Endothelial cell of umbilical vein (primary cell): ENCODE measurements at regions not wholly inside any gene's neighbourhood (a gene's known extent, or its start where the extent isn't known, plus 50 kb on each side); places are given as distances from the start of the nearest gene placed in this dataset.

ENCODE experiments used
- BruUV-seq: library from RNA; stranded (reverse); fragments of 400-500 nt; replicated peaks from 2 replicates; lab custom pipeline; 2021; lab: Mats Ljungman, UMichigan
- CTCF ChIA-PET: fragments of 300-600, 350-600 bp; sonication (Branson Sonifier 250); formaldehyde crosslinking; loops from one replicate; lab custom pipeline; 2021; ENCODE audit warnings: antibody characterized with exemption, inconsistent platforms; lab: Charles Lee
- POLR2A ChIA-PET: fragments of 300-600, 350-600 bp; sonication (Branson Sonifier 250); formaldehyde crosslinking; loops from one replicate; lab custom pipeline; 2021; ENCODE audit warnings: antibody characterized with exemption, inconsistent platforms; lab: Charles Lee
- DNase-seq: peaks from one replicate; pipeline ENCODE4 v3.0.0-alpha.2; 2011; ENCODE audit warnings: low read depth, low spot score
- FAIRE-seq: peaks from 2 replicates; lab custom pipeline; 2011; peaks lifted over from hg19 to GRCh38; lab: Jason Lieb, UNC
- H2AFZ ChIP-seq: 2 replicates; pipeline ENCODE4 v1.6.0; 2012; ENCODE audit warnings: low read depth, low read length, control low read depth, inconsistent platforms
- H3K27ac ChIP-seq: 2 replicates; pipeline ENCODE4 v1.5.1; 2011; ENCODE audit warnings: low read depth, mild to moderate bottlenecking, control low read depth, low read length, moderate library complexity; ENCODE audit not compliant: insufficient read depth
- H3K27me3 ChIP-seq, 2 experiments: 2 replicates each; pipeline versions ENCODE4 v1.6.0 to v1.6.1; 2011; ENCODE audit warnings: low read length in 2 of 2, mixed read lengths in 1 of 2; ENCODE audit not compliant: control insufficient read depth in 2 of 2, insufficient read depth in 2 of 2
- H3K36me3 ChIP-seq, 2 experiments: 2 replicates in 1 of 2; 3 replicates in 1 of 2; pipeline ENCODE4 v1.5.1; 2011; ENCODE audit warnings: low read length in 2 of 2, mild to moderate bottlenecking in 1 of 2, moderate library complexity in 1 of 2; ENCODE audit not compliant: control insufficient read depth in 2 of 2, insufficient read depth in 2 of 2; ENCODE audit errors: extremely low read depth in 1 of 2
- H3K4me1 ChIP-seq: 3 replicates; pipeline ENCODE4 v1.5.1; 2011; ENCODE audit warnings: mild to moderate bottlenecking, low read length; ENCODE audit not compliant: control insufficient read depth, insufficient read depth; ENCODE audit errors: extremely low read depth
- H3K4me2 ChIP-seq: 2 replicates; pipeline ENCODE4 v1.6.1; 2011; ENCODE audit warnings: low read length, control low read depth, mixed read lengths; ENCODE audit not compliant: insufficient read depth
- H3K4me3 ChIP-seq, 3 experiments: fragments of 200-600 bp in 1 of 3; sonication (generic), shearing (Covaris generic) in 1 of 3; replicated peaks in 1 of 3; 2 replicates each; pipeline ENCODE4 v1.5.1; 2011 to 2016; ENCODE audit warnings: control low read depth in 3 of 3, low read length in 3 of 3, mild to moderate bottlenecking in 2 of 3, inconsistent platforms in 1 of 3, low read depth in 1 of 3, moderate library complexity in 1 of 3; ENCODE audit not compliant: insufficient read depth in 1 of 3
- H3K79me2 ChIP-seq: 2 replicates; pipeline ENCODE4 v1.6.0; 2012; ENCODE audit warnings: low read length, inconsistent platforms; ENCODE audit not compliant: control insufficient read depth, insufficient read depth
- H3K9ac ChIP-seq: replicated peaks from 2 replicates; pipeline ENCODE3; 2011; ENCODE audit warnings: low read length, control low read depth; ENCODE audit not compliant: insufficient read depth; ENCODE audit errors: extremely low read depth
- H3K9me1 ChIP-seq: replicated peaks from 3 replicates; pipeline ENCODE4 v1.6.0; 2011; ENCODE audit warnings: mild to moderate bottlenecking, low read length; ENCODE audit not compliant: control insufficient read depth, insufficient read depth; ENCODE audit errors: extremely low read depth
- H3K9me3 ChIP-seq: replicated peaks from 2 replicates; pipeline ENCODE4 v1.5.1; 2012; ENCODE audit warnings: low read length, inconsistent platforms; ENCODE audit not compliant: control insufficient read depth, insufficient read depth
- H4K20me1 ChIP-seq: replicated peaks from 2 replicates; pipeline ENCODE3; 2011; ENCODE audit warnings: mild to moderate bottlenecking, low read length; ENCODE audit not compliant: control insufficient read depth, insufficient read depth; ENCODE audit errors: extremely low read depth
- EZH2 ChIP-seq: IDR thresholded peaks from 2 replicates; pipeline ENCODE4 v1.6.1; 2012; ENCODE audit warnings: borderline replicate concordance, low read depth, mild to moderate bottlenecking, moderate library complexity, low read length, inconsistent platforms; ENCODE audit not compliant: severe bottlenecking
- FOS ChIP-seq: IDR thresholded peaks from 2 replicates; pipeline ENCODE4 v1.6.1; 2011; ENCODE audit warnings: mild to moderate bottlenecking, low read length, moderate library complexity, borderline replicate concordance; ENCODE audit not compliant: insufficient read depth
- GATA2 ChIP-seq: IDR thresholded peaks from 2 replicates; pipeline ENCODE4 v1.7.0; 2011; ENCODE audit warnings: low read depth, mild to moderate bottlenecking, moderate library complexity, mixed read lengths, low read length; ENCODE audit not compliant: insufficient read length, insufficient read depth
- JUN ChIP-seq: IDR thresholded peaks from 2 replicates; pipeline ENCODE4 v1.6.1; 2011; ENCODE audit warnings: borderline replicate concordance, low read depth; ENCODE audit not compliant: insufficient read length, insufficient read depth
- MYC ChIP-seq: IDR thresholded peaks from one replicate; pipeline ENCODE4 v1.6.1; 2011; ENCODE audit warnings: mild to moderate bottlenecking, low read depth, low read length
- POLR2A ChIP-seq: IDR thresholded peaks from 2 replicates; pipeline ENCODE4 v1.6.1; 2012; ENCODE audit warnings: low read depth, mild to moderate bottlenecking, control low read depth, low read length
- POLR2AphosphoS5 ChIP-seq: IDR thresholded peaks from 2 replicates; pipeline ENCODE4 v1.6.1; 2012; ENCODE audit warnings: low read depth, mild to moderate bottlenecking, control low read depth, low read length, moderate library complexity; ENCODE audit not compliant: insufficient read depth
- dilution Hi-C: fragments of 300-500 bp; cut with MboI; formaldehyde crosslinking; loops from one replicate; pipeline ENCODE4 v1.15.0; 2019; ENCODE audit warnings: low sequenced_read_pairs; ENCODE audit not compliant: extremely low pct_ligation_motif_present
- intact Hi-C: fragments of 100-400 bp; cut with micrococcal nuclease; formaldehyde crosslinking; loops from one replicate; pipeline ENCODE4 v1.10.0; 2022
- TF ChIP-seq, protein P1 (sequence below): IDR thresholded peaks from 2 replicates; pipeline ENCODE4 v1.6.1; 2011; ENCODE audit not compliant: insufficient read depth, insufficient read length

DNA sequence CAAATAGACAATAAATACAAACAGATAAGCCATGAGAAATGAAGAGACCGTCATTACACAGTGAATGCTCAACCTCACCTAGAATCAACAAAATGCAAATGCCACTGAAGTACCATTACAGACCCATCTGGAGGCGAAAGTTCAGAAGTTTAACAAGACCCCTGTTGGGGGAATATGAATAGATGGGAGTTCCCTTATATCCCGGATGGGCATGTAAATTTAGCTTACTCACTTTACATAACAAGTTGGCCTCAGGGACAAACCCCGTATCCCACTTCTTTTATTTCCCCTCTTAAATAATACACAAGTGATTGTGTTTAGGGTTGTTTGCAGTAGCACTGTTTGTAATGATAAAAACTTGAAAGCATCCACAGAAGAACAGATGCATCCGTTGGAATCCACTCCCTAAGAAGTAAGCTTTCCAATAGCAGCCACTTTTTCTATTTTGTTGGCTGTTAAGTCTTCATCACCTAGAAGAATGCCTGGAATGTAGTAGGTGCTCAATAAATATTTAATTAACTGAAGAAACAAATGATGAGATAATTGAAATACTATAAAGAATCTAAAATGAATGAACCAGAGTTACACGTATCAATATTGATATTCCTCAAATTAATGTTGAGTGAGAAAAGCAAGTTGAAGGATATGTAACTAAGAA is 1076.3 kb upstream of the TENM3 start:
- POLR2A ChIA-PET: no interaction called here
- no peak for DNase-seq
- no peak overlapping the region for H3K27ac ChIP-seq
- H3K4me2 ChIP-seq: no peak overlapping the region
- H4K20me1 ChIP-seq: no peaks in the 10 kb centered on the region
- BruUV-seq: no TSS peak
- H3K9ac ChIP-seq: no peak overlapping the region
- H3K4me1 ChIP-seq: no peaks in the 10 kb centered on the region
- H3K36me3 ChIP-seq: no peaks in the 10 kb centered on the region
- H3K9me1 ChIP-seq: no peaks in the 10 kb centered on the region
- no peaks in the 10 kb centered on the region for H3K27me3 ChIP-seq
- H2AFZ ChIP-seq: no peak overlapping the region
- H3K4me3 ChIP-seq: no peak overlapping the region
- no peaks in the 10 kb centered on the region for H3K9me3 ChIP-seq
- no peak for FAIRE-seq
- TF ChIP-seq GATA2 (no peak), MYC (no peak), FOS (no peak), JUN (no peak), POLR2A (no peak), EZH2 (no peak), POLR2AphosphoS5 (no peak)
- TF ChIP-seq, protein P1, sequence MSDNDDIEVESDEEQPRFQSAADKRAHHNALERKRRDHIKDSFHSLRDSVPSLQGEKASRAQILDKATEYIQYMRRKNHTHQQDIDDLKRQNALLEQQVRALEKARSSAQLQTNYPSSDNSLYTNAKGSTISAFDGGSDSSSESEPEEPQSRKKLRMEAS: no peak
- CTCF ChIA-PET: no interaction called here
- intact Hi-C loops: no loop called here
- dilution Hi-C loops: no loop called here
- H3K79me2 ChIP-seq: no peaks in the 10 kb centered on the region
